ENCODE measurements at regions not wholly inside any gene's neighbourhood (a gene's known extent, or its start where the extent isn't known, plus 50 kb on each side); places are given as distances from the start of the nearest gene placed in this dataset.
A peak's percentile ranks its signal among the peaks of the same experiment; 100 is the strongest.
"Not testable (repeated sequence)": the region's sequence is repeated elsewhere in the genome, so short reads cannot be mapped to it uniquely, and the experiment has no call there.

DNA sequence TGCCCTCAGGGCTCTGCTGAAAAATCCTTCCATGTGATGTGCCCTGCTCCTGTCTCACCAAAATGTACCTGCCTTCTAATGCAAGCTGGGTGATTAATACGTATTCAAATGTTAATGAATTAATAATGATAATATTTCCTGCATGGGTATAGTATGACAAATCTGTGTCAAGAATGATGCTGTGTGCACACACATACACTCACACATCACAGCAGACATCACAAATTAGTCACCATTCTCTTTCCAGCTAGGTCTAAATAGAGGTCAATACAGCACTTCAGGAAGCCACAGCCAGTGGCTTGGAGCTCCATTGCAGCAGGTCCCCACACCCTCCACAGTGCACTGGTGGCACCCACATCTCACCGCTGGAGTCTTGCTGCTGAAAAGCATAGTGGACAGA, 681.2 kb upstream of the NRP1 start:
- DNase-seq (ENCODE audit: low spot score), result no peak

DNA sequence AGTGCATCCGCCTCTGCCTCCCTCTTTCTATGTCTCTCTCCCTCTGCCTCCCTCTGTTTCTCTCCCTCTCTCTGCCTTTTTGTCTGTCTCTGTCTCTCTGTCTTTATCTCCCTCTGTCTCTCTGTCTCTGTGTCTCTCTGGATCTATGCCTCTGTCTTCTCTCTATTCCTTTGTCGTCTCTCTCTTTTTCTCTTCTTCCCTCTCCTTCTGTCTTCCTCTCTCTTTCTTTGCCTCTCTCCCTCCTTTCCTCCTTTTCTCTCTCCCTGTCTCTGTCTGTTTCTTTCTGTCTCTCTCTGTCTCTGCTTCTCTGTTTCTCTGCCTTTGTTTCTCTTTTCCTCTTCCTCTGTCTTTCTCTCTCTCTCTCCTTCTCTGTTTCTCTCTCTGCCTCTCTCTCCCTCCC, 678.8 kb upstream of the NRP1 start:
- no peak for DNase-seq (ENCODE audit: low spot score)

DNA sequence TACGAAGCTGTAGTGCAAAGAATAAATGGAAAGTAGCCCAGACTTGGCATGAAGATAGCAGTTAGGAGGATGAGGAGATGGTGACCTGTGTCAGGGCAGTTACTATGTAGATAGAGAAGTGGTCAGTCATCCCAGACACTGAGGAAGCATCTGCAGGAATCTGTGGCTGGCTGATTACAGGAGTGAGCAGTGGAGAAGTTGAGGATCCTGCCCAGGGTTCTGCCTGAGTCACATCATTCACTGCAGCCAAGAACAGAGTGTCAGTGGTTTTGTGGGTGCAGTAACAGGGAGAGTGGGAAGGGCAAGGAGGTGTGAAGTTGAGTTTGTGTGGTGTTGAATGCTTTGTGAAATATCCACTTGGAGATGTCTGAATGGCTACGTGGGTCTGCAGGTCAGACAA, 676.4 kb upstream of the NRP1 start:
- DNase-seq (ENCODE audit: low spot score), result no peak

DNA sequence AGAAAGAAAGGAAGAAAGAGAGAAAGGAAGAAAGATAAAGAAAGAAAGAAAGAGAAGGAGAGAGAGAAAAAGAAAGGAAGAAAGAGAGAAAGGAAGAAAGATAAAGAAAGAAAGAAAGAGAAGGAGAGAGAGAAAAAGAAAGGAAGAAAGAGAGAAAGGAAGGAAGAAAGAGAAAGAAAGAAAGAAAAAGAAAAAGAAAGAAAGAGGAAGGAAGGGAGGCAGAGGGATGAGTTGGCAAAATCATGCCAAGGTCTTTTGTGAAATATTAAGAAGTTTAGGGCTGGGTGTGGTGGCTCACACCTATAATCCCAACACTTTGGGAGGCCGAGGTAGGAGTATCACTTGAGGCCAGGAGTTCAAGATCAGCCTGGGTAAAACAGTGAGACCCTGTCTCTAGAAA, 675.8 kb upstream of the NRP1 start:
- not testable (repeated sequence) for DNase-seq (ENCODE audit: low spot score)

DNA sequence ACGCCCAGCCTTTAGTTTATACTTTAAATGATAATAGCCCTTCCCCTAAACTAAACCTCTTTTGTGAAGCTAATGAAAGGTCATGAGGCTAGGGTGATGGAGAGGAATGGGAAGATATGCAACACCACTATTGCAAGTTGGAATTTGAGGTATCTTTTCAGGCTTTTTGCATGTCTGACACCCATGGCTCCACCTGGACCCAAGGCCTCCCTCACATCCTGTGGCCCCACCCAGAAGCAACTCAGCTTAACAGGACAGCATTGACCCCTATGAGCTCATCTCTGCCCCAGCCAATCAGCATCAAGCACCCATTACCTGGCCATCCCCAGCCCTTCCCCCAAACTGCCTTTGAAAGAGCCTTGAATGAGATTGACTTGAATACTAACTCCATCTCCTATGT, 674.2 kb upstream of the NRP1 start:
- DNase-seq (ENCODE audit: low spot score), result no peak

DNA sequence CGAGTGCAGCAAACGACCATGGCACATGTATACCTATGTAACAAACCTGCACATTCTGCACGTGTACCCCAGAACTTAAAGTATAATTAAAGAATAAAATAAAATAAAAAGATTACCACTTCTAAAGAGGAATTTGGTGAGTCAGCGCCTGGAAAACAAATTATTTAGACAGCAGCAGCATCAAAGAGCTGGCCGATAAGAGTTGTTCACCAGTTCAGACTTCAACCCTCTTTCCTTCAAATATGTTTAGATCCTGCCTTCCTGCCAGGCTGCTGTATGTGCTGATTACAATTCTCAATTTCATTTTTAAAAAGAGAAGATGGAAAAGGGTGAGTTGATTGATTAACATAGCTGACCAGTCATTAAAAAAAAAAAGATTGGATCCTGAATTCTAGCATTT, 672.0 kb upstream of the NRP1 start:
- no peak for DNase-seq (ENCODE audit: low spot score)

DNA sequence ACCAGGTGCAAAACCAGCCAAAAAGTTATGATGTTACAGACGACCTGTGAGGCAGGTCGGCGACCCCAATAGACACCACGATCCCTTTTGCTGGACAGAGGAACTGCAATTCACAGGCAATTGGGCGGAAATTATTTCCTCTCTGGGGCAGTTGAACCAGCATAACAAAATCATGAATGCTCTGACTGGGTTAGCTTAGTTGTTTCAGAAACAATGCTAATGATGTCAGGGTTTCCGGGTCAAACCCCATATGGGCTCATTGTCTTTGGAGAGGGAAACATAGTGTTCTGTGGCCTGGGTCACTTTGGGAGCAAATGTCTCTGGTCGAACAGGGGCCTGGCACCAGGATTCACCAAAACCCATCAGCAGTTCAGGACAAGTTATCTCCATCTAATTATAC, 669.1 kb upstream of the NRP1 start:
- DNase-seq (ENCODE audit: low spot score), result no peak

DNA sequence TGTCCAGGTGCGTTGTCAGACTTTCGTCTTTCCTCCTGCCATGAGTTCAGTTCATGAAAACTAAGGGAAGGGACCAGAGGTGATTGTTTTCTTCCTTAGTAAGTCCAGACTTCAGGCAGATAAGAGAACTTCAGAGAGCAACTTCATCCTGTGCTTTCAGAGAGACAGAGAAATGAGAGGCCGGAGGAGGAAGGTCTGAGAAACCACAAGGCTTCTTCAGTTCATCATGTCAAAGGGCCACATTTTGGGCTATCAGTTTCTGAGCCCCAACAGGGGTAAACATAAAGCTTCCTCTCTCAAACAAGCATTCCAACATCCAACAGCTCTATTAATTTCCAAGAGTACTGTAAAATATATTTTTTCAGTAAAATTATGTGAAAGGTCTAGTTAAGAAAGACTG, 668.4 kb upstream of the NRP1 start:
- no peak for DNase-seq (ENCODE audit: low spot score)

DNA sequence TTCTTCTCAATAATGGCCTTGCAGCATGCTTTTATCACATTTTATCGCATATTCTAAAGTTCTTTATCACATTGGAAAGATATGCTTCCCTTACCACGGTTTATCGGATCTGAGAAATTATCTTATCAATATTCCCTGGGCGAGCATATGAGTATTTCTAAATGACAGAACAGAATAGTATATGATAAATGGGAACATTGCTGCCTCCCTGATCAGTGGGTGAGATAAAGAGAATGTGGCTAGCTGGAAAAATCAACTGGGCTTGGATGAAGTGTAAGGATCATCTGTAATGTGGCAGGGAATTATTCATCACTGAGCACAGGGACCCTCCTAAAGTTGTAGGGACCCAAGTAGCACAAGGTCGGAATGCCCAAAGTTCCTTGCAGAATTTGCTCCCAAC, 667.4 kb upstream of the NRP1 start:
- DNase-seq (ENCODE audit: low spot score), result peak; percentile 49

DNA sequence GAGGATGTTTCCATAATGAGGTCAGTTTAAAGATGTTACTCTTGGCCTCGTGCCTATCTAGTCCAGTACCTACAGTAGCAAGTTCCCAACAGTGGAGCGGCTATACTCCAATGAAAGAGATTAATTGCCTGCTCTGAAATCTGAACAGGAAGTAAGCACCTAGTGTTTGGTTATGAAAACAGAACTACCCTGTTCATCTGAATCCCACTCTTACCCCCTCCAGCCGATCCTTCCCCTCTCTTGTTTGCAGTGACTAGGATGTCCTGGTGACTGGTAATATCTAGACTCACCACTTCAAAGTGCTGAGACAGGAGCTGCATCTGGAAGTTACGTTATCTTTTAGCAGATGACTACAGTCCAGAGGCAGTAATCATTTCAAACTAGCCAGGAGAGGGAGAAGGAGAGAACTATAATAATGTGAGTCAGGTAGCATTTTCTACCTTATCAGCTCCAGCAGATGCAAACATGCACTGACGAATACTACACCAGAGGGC, 666.7 kb upstream of the NRP1 start:
- peak; percentile 42 for DNase-seq (ENCODE audit: low spot score)

DNA sequence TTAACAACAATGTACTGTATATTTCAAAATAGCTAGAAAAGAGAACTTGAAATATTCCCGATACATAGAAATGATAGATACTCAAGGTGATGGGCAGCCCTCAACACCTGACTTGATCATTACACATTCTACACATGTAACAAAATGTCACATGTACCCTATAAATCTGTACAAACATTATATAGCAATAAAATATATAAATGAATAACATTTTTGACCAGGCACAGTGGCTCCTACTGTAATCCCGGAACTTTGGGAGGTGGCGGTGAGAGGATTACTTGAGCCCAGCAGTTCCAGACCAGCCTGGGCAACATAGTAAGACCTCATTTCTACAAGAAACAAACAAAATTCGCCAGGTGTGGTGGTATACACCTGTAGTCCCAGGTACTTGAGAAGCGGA, 659.5 kb upstream of the NRP1 start:
- DNase-seq (ENCODE audit: low spot score), result no peak

DNA sequence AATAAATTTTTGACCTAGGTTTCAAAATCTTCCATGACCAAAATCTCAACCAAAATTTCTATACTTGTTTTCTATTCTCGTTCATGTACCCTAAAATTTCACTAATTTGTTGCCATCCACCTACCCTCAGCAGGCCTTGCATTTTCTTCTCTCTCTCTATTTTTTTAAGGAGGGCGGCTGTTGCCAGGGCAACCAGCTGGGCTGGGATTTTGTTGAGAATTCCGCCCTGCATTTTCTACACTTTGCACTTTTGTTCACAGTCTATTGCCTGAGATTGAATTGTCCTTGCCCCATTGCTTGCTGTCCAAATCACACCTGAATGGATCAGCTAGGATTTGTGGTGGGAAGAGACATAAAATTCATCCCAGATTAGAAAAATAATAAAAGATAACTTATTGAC, 657.5 kb upstream of the NRP1 start:
- DNase-seq (ENCODE audit: low spot score), result no peak

DNA sequence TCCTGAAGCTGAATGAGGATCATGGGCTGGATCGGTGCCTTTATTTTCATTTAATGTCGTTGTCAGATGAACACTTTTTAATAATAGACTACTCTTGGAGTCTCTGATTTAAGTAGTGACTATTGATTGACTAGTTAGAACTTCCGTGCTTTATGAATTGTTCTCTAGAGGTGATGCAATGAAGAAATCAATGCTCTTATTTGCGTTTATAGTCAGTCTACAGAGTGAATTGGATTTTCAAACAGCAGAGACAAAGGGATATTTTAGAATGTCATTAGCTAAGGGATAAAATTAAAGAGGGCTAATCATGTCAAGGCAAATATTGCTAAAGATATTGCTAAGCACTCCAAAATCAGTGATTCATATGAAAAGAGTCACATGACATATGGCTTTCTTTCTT, 652.0 kb upstream of the NRP1 start:
- DNase-seq (ENCODE audit: low spot score), result no peak

DNA sequence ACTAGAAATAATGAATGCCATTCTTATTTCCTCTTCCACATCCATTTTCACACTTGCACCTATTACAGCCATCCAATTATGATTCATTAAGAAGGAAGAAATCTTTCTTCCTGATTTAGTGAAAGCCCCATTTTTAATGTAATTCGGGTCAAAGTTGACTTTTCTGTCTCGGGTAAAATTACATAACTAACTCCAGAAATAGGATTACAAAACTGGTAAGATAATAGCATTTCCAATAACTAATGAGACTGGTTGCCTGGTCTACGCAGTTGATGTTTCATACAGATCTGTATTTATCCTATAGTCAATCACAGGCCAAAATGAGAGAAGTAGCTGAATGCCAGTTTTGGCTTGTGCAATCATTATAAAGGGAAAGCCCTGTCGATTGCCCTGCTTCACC, 651.5 kb upstream of the NRP1 start:
- no peak for DNase-seq (ENCODE audit: low spot score)

DNA sequence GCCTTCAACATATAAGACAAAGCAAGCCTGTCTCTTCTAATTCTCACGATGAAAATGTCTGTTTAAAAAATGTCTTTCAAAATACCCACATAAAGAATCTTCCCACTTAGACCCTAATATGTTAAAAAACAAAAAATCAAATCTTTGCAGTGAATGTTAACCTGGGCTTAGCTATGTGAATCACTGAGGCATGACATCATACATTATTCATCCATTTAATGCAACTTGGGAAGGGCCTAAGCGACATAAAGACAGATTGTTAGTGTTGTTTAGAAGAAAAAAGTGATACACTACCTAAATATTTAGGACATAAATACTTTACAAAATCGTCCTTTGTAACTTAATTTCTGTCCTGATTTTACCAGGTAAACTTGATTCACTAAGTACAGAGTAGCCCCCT, 648.5 kb upstream of the NRP1 start:
- DNase-seq (ENCODE audit: low spot score), result no peak

DNA sequence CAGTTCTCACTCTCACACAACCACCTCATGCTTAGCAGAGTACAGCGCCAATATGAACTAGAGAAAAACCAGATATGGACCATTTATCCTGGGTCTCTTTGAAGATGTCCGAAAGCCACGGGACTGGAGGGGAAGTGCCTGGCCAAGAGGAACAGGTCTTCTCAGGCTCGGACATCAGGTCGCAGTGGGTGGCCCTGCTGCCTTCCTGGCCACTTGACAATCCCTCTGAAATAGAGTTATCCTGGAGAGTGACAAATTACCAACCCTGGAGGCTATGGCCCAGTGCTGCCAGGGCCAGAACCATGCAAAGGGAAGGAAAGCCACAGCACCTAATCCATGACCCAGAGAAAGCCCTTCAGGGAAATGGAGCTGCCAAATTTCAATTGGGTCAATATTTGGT, 646.8 kb upstream of the NRP1 start:
- no peak for DNase-seq (ENCODE audit: low spot score)

DNA sequence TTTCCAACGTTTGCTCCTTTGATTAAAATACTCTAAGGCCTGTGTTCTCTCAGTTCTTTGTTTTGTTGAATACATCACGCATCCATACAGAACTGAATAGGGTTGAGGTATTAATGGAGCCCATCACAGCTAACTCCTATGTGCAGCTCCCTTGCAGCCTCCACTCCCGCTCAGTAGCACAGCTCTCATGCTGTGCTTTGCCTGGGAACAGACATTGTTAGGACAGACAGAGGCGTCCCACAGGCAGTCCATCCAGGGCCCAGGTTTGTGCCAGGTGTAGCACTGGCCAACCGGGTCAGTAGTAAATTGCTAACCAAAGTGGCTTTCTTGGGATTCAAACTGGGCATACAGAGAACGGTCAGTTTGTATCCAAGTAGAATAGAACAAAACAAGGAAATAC, 644.7 kb upstream of the NRP1 start:
- DNase-seq (ENCODE audit: low spot score), result no peak

DNA sequence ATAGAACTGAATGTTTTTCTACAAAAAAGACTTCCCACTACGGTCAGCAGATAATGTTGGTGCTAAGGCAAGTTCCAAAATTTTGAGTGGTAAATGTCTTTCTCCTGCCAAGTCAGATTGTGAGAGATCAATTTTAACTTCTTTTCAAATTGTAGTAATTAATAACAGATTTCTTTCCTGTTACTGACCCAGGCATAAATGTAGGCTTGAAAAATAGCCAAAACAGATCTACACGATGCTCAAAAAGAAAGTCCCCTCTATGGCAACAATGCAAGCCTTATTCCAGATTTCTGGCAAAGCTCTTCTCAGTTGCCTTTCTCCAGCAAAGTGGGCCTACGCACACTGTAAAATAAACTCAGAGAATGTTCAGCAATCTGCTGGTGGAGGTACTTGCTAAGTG, 641.0 kb upstream of the NRP1 start:
- no peak for DNase-seq (ENCODE audit: low spot score)

DNA sequence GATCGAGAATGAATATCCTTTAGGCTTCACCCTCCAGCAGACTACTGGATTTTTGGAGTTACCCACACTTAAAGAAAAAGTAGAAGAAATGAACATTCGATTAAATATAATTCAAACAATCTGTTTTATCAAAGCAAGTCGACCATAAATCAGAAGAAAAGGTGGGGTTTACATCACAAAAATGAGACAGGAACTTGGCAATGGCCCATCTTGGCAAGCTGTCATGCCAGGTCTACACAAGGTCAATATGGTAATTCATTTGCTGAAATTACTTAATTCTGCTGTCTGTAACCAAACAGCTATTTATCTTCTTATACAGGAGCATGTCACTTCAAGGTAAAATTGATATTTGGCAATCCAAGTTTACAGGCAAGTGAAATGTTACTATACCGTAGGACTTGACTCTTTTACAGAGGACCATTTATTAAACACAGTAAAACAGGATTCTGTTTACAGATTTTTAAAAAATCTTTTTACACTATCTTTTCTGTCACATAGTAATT, 640.6 kb upstream of the NRP1 start:
- DNase-seq (ENCODE audit: low spot score), result no peak

DNA sequence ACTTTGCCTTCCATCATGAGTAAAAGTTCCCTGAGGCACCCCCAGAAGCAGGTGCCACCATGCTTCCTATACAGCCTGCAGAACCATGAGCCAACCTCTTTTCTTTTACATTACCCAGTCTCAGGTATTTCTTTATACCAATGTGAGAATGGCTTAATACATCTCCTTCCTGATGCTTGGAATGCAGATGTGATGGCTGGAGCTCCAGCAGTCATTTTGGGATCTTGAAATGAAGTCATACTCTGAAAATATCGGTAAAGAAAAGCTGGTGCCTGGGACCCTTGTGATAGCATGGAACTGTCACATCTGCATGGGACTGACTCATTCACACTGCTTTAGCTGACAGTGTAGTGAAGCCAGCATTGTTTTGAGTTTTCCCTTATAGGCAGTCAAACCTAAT, 634.5 kb upstream of the NRP1 start:
- DNase-seq (ENCODE audit: low spot score), result no peak

DNA sequence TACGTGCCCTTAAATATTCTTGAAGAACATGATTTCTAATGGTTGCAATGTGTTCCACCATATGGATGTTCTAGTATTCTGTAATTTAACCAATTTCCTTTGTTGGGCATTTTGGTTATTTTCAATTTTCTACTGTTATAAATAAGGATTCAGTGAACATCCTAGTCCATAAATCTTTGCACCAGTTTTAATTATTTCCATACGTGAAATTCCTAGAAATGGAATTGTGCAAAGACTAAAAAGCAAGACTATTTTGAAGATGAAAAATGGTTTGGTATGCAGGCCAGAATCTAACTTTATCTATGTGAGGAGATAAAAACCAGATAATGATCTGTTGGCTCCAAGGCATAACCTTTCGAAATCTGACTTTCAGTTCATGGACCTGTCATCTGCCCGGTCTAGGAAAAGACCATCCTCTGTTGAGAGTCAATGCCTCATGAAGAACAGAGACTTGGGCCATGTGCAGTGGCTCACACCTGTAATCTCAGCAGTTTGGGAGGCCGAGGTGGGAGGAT, 633.2 kb upstream of the NRP1 start:
- no peak for DNase-seq (ENCODE audit: low spot score)

DNA sequence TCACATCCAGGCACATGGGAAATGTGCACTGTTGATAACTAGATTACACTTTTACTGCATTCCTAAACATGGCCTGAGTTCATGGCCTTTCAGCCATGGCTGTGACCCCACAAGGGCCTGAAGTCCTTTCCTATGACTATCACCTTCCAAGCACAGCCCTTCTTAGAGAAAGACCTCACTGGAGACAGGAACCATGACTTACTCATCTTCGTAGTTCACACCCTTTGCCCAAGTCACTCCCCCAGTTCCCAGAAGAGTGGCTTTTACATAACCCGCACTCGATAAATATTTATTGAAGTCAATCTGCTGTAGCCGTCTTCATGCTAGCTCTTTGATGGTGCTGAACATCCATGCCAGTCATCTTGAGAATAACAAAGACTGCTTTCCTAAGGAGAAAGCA, 632.5 kb upstream of the NRP1 start:
- DNase-seq (ENCODE audit: low spot score), result no peak

DNA sequence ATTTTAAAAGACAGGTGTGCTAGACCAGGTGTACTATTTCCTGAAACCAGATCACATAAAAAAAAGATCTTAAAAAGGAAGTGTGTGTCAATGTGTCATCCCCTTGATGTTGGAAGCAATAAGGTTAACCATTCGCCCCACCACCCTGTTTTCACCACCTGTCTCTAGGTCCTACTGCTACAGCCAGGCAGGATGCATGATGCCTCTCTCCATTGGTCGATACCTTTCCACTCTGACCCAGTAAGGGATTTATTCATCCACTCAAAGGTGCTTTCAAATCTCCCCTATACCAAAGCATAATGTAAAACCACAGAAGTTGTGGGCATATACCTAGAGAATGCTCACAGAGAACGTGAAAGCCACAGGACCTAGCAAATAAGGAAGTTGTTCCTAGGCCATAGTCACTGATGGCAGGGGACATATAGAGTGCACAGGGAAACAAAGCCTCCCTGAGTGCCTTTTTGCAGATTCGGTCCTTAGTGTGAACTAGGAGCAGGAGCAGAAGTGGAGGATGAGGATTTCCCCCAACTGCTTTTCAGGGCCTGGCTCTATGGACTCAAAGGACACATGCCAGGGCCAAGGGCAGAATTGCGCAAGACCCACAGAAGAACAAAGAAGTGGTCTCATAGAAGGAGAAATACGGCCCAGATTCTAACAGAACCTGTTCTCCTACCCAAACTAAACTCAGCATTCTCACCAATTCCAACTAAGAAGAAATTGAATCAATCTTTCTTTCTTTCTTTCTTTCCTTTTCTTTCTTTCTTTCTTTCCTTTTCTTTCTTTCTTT, 631.5 kb upstream of the NRP1 start:
- DNase-seq (ENCODE audit: low spot score), result no peak

DNA sequence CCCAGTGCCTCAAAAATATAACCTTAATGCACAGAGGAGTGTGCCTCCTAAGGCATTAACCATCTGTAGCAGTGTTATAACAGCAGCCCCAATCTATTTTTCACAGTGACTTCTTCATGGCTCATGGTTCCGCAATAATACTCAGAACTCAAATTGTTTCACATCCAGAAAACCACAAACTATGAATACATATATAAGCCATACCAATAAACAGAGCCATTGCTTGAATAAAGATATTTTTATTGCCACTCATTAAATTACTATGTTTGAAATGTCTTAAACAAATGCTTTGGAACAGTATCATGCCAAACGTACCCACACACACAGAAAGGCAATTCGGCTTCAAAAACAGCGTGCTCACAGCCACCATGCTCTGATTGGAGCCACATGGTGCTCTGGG, 629.3 kb upstream of the NRP1 start:
- no peak for DNase-seq (ENCODE audit: low spot score)

All from SK-N-DZ (cell line).